Transverse colon (tissue), 4 donors: ENCODE measurements at regions not wholly inside any gene's neighbourhood (a gene's known extent, or its start where the extent isn't known, plus 50 kb on each side); places are given as distances from the start of the nearest gene placed in this dataset.

Experiments used
- CTCF ChIP-seq, 5 experiments: fragments of 200-600 bp in 3 of 5; fragments of 450-650 bp in 2 of 5; sonication (generic) in 3 of 5; IDR thresholded peaks; 1 replicate in 2 of 5; 2 replicates in 3 of 5; pipeline ENCODE4 v1.5.1; 2016 to 2017; ENCODE audit warnings: antibody characterized with exemption in 5 of 5, inconsistent platforms in 3 of 5, mild to moderate bottlenecking in 2 of 5, moderate library complexity in 1 of 5
- EP300 ChIP-seq: sonication (generic); formaldehyde crosslinking; IDR thresholded peaks from one replicate; pipeline ENCODE4 v1.6.1; 2017; ENCODE audit warnings: antibody characterized with exemption, low read depth
- POLR2A ChIP-seq: fragments of 450-650 bp; IDR thresholded peaks from one replicate; pipeline ENCODE4 v1.6.1; 2016; ENCODE audit warnings: antibody characterized with exemption, mild to moderate bottlenecking, moderate library complexity
- POLR2AphosphoS5 ChIP-seq, 3 donors: sonication (generic); formaldehyde crosslinking; IDR thresholded peaks; one replicate each; pipeline ENCODE4 v1.6.1; 2016; ENCODE audit warnings: antibody characterized with exemption in 3 of 3

- no peak for TF ChIP-seq POLR2AphosphoS5 (IDR thresholded peaks at IDR 0.05)
- no peak for TF ChIP-seq CTCF (IDR thresholded peaks at IDR 0.05)
- no peak for TF ChIP-seq POLR2A
- TF ChIP-seq EP300 = no peak
Measured at GRCh38 chr20:16939051-16939450, 190.9 kb downstream of the OTOR start.
